HuH-7.5 (cell line): ENCODE measurements at regions not wholly inside any gene's neighbourhood (a gene's known extent, or its start where the extent isn't known, plus 50 kb on each side); places are given as distances from the start of the nearest gene placed in this dataset.
"Not testable (repeated sequence)": the region's sequence is repeated elsewhere in the genome, so short reads cannot be mapped to it uniquely, and the experiment has no call there.

Experiments used
- DNase-seq: peaks from one replicate; pipeline ENCODE4 v3.0.0; 2011; ENCODE audit warnings: low spot score

DNA sequence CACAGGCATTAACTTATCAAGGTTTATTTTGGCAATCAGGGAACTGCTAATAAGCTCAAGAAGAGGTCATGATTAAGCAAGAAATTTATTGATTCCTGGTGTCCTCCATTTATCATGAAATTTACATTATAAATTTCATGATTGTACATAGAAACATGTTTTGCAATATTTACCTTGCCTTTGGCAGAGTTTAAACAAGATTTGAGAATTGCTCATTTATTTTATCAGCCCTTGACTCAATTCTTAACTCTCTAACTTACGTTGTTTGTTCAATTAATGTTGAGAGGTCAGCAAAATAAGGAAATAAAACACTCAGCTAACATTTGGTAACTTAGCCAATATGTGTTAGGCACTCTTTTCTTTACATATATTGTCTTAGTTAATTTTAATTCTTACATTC lies 286.6 kb downstream of the SLC7A11 start:
- no peak for DNase-seq

DNA sequence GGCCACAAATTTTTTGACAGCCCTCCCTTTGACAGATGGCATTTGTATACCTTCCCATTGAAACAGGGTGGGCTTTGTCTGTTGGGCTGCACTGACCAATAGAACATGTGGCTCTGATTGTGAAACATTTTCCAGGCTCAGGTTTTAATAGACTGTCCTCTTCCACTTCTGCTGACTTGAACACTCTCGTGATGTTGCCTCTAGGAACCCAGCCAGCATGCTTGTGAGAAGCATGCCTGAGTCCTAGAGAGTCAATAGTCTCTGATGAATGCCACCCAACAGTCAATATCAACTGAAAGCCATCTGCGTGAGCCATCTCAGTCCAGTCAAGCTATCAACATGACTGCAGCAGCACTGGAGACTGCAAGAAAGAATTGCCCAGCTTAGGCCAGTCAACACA lies 290.0 kb downstream of the SLC7A11 start:
- no peak for DNase-seq

DNA sequence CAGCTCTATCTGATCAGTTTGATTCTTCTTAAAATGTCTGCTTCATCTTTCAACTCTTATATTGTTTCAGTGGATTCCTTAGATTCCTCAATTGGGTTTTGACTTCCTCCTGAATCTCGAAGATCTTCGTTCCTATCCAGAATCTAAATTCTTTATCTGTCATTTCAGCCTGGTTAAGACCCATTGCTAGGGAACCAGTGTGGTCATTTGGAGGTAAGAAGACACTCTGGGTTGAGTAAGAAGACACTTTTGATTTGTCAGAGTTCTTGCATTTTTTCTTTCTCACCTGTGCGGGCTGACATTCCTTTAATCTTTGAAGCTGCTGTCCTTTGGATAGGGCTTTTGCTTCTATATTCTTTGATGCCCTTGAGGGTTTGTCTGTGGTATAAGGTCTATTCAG lies 291.9 kb downstream of the SLC7A11 start:
- no peak for DNase-seq

DNA sequence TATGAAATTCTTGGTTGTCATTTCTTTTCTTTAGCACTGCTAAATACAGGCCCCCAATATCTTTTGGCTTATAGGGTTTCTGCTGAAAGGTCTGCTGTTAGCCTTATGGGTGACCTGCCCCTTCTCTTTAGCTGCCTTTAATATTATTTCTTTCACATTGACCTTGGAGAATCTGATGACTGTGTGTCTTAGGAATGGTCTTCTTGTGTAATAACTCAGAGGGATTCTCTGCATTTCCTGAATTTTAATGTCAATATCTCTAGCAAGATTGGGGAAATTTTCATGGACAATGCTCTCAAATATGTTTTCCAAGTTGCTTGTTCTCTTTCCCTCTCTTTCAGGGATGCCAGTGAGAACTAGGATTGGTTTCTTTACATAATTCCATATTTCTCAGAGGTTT lies 292.4 kb downstream of the SLC7A11 start:
- no peak for DNase-seq

DNA sequence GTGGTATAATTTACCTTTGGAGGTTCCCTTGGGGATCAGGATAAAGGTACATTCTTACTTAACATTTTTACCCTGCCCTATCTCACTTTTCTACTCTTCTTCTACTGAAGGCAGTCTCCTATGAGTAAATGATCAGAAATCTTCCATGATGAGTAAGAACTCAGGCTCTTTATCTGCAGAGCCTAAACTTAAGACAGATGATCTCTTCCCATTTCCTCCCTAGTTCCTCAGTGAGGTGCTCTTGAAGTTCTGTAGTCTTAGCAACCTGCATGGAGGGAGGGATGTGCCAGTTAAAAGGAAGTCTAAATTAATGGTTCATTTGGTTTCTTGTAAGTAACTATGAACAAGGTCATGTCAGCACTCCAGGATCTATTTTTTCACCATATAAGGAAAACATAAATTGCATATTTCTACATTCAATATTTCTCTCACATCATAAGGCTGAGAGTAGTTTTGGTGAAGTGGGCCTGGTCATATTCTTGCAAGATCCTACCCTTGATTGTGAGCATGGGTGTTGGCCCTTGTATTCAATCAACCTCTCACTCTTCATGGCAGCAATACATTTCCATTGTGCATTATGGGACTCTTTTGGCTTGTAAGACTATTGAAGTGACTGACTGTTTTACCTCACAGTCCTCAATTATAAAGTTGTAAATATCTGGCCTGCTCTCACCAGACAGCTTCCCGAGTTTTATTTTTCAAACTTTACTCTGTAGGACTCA lies 295.5 kb downstream of the SLC7A11 start:
- DNase-seq, result no peak

DNA sequence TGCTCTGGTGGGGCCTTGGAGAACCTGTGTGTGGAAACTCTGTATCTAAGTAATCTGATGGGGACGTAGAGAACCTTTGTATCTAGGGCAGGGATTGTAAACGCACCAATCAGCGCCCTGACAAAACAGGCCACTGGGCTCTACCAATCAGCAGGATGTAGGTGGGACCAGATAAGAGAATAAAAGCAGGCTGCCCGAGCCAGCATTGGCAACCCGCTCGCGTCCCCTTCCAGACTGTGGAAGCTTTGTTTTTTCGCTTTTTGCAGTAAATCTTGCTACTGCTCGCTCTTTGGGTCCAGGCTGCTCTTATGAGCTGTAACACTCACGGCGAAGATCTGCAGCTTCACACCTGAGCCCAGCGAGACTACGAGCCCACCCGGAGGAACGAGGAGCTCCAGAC lies 299.3 kb downstream of the SLC7A11 start:
- DNase-seq, result not testable (repeated sequence)

DNA sequence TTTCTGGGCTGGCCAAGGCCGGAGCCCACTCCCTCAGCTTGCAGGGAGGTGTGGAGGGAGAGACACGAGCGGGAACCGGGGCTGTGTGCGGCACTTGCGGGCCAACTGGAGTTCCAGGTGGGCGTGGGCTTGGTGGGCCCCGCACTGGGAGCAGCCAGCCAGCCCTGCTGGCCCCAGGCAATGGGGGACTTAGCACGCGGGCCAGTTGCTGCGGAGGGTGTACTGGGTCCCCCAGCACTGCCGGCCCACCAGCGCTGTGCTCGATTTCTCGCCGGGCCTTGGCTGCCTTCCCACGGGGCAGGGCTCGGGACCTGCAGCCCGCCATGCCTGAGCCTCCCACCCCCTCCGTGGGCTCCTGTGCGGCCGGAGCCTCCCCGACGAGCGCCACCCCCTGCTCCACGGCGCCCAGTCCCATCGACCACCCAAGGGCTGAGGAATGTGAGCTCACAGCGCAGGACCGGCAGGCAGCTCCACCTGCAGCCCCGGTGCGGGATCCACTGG lies 300.1 kb downstream of the SLC7A11 start:
- not testable (repeated sequence) for DNase-seq

DNA sequence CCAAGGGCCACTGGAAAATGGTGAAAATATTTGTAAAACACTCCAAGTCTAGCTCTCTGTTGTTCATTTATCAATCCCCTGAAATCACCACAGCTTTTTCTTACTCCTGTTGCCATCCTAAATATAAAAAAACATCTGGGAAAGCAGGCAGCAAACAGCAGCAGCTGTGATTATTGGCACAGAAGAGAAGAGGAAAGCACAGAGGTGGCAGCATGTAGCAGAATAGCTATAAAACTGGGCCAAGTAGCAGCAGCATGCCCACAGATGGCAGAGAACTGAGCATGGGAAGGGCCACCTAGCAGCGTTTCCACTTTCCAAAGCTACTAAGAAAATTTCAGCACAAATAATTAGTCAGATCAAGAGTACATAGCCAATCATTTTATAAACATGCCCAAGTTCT lies 307.2 kb downstream of the SLC7A11 start:
- DNase-seq, result no peak

DNA sequence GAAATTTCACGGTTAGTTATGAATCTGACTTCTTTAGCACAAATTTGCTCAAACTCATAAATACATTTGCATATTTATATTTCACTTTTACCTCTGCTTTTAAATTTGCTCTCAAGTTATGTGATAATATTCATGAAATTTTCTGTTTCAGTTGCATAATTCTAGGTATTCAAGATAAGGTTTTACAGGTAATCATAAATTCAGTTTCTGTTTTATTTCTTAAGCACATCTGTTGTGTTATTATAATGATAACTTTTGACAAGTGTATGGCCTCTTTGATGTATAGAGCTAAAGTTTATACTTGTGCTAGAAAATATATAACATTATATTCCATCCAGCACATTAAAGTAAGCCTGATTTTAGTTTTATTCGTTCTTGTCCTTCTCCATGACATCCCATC lies 308.1 kb downstream of the SLC7A11 start:
- no peak for DNase-seq

DNA sequence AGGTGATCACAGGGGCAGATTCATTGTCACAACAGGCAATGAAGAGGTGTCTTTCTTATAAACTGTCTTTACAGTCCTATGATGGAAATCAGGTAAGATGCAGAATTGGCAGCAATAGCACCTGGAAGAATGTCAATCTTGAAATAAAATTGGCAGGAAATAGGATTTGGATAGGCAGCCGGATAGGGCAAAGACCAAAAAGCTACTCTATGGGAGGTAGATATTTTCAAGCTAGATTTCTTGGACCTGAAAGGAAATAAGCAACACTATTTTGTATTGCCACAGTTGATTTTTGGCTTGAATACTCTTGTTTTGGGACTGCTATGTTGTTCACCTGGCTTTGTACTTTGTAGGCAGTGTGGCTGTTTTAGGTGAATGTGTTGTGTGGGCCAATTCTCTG lies 314.2 kb downstream of the SLC7A11 start:
- no peak for DNase-seq

DNA sequence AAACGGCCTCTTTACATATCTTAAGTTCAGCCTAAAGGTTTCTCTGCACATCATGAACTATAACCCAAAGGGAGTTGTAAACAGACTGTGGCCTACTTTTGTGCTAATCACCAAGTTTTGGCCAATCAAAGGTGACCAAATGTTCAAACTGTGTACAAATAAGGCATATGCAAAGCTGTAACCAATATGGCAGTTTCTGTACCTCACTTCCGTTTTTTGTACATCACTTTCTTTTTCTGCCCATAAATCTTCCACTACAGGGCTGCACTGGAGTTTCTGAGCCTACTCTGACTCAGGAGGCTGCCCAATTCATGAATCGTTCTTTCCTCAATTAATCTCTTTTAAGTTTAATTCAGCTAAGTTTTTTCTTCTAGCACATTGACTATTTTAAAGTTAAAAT lies 318.7 kb downstream of the SLC7A11 start:
- no peak for DNase-seq

DNA sequence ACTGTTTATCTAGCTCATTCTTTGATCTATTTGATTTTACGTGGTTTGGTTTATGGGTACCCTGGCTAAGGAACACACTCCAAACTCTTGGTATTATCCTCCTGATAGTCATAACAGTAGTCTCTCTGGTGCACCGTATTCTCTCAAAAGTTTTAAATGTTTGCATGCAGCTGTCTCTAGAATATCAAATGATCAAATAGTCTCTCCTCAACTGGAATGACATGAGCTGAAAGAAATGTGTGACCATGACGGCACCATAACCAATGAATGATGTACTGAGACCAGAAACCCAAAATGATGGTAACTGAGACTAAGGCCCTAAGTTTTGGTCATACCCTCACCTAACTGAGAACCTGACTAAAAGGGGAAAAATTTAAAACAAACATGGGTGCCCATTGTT lies 319.4 kb downstream of the SLC7A11 start:
- DNase-seq, result no peak

DNA sequence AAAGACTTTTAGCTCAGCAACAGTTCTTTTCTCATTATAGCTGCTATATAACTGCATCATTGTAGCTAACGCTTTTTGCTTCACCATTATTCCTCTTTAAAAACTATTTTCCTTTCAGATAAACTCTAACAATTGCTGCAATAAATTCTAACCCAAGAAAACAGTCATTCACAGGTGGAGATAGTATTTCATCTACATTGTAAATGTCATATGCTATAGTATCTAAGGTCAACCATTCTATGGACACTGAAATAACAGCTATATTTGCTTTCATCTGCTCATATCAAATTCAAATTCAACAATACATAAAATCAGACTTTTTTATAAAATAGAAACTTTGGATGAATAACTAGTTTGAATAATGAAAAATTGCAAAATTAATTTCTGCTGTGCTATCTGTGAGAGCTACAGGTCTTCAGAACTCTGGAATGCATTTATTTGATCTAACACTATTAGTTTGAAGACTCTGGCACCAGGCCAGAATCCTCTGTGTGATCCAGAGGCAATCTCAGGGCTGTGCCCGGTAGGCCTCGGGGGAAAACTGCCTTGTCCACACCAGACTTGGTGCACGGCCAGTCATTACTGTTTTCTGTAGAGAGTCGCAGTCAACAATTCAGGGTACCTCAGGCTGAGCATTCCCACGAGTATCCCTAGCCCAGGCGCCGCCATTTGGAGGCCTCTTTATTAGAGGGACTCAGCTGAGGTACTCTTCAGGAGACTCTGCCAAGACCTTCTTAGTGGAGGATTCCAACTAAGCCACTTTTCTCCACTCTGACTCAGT lies 332.4 kb downstream of the SLC7A11 start:
- no peak for DNase-seq

DNA sequence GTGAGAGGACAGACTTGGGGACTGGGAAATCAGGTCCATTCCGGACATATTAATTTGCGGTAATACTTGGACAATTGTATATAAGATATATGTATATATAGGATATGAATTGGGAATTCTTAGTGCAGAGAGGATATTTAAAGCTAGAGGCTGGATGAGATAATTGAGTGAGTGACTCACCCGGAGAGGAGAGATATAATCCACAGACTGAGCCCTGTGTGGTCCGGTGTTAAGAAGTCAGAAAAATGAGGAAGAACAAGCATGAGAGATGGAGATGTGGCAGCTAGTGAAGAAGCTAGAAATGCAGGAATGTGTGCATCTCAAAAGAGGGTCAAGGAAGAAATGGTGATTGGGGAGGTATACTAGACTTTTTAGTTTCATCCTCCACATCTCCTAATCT lies 336.2 kb downstream of the SLC7A11 start:
- no peak for DNase-seq

DNA sequence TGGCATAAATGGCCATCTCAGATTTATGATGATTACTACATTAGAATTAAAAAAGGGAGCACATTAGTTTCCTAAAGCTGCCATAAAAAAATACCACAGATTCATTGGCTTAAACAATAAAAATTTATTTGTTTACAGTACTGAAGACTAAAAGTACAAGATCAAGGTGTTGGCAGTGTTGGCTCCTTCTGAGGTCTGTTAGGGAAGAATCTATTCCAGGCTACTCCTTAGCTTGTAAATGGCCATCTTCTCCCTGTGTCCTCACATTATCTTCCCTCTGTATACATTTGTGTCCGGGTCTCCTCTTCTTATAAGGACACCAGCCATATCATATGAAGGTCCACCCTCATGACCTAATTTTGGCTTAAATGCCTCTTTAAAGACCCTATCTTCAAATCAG lies 341.0 kb downstream of the SLC7A11 start:
- no peak for DNase-seq

DNA sequence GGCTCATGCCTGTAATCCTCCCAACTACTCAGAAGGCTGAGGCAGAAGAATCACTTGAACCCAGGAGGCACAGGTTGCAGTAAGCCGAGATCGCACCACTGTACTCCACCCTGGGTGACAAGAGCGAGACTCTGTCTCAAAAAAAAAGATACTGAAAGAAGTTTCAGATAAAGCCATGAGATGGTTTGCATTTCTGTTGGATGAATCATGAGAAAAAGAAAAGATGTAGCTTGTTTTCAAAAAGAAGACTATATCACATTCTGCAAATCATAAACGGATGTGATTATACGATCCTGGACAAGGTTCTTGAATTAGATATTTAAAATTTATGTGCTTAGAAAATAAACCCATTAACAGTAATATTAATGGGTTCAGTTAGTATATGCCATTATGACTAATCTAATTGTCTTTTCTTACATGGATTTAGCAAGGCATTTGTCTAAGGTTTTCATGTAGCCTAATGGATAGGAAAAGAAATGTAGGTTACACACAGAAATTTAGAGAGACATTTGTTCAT lies 345.9 kb downstream of the SLC7A11 start:
- DNase-seq, result no peak

DNA sequence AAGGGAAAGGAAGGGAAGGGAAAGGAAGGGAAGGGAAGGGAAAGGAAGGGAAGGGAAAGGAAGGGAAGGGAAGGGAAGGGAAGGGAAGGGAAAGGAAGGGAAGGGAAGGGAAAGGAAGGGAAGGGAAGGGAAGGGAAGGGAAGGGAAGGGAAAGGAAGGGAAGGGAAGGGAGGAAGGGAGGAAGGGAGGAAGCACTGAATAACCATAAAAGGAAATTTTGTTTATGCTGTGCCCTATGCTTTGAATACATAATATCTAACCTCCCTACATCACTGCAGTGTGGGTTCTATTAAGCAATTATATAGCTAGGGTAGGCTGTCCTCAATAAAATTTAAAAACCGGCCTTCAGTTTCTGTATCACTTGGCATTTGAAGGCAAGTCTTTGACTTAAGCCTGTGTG lies 346.6 kb downstream of the SLC7A11 start:
- not testable (repeated sequence) for DNase-seq

DNA sequence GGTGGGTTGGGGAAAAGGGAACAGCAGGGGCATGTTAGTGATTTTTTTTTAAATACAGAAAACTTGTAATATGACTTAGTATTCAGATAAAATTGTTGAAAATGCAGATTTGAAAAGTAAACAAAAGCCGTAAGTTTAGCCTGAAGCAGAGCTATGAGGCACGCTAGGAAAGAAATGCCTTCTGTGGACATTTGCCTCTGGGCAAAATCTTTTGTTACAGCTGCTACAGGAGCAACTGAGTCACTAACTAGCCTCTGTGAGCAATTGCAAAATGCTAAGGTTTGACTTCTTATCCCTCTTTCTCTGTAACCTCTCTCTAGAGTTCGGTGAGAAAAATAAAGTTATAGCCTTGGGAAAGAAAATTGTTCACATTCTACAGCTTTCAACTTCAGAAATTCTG lies 350.0 kb downstream of the SLC7A11 start:
- DNase-seq, result no peak

DNA sequence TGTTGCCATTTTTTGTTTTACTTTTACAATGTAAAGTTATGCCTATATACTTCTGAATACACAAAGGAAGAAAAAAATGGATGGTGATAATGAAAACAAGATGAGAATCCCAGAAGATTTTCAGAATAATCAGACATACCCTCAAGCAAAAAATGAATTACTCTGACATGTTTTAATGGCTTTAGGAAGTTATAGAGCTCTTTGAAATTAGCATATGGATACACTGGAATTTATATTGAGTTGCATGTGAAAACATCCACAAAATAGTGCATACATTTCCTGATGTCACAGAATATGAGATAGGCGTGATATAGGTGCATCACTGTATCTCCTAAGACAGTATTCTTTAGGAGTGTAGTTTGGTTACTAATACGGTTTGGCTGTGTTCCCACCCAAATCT lies 351.3 kb downstream of the SLC7A11 start:
- no peak for DNase-seq

DNA sequence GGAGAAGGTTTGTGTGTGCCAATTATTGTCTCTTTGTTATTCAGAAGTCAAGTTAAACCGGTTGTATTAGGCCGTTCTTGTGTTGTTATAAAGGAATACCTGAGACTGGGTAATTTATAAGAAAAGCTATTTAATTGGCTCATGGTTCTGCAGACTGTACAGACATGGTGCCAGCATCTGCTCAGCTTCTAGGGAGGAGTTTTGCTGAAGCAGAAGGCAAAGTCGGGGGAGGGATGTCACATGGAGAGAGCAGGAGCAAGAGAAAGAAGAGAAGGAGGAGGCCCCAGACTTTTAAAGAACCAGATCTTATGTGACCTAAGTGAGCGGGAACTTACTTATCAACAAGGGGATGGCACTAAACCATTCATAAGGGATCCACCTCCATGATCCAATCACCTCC lies 349.3 kb upstream of the PCDH18 start:
- DNase-seq, result no peak

DNA sequence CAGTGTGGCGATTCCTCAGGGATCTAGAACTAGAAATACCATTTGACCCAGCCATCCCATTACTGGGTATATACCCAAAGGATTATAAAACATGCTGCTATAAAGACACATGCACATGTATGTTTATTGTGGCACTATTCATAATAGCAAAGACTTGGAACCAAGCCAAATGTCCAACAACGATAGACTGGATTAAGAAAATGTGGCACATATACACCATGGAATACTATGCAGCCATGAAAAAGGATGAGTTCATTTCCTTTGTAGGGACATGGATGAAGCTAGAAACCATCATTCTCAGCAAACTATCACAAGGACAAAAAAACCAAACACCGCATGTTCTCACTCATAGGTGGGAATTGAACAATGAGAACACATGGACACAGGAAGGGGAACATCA lies 335.8 kb upstream of the PCDH18 start:
- DNase-seq, result not testable (repeated sequence)

DNA sequence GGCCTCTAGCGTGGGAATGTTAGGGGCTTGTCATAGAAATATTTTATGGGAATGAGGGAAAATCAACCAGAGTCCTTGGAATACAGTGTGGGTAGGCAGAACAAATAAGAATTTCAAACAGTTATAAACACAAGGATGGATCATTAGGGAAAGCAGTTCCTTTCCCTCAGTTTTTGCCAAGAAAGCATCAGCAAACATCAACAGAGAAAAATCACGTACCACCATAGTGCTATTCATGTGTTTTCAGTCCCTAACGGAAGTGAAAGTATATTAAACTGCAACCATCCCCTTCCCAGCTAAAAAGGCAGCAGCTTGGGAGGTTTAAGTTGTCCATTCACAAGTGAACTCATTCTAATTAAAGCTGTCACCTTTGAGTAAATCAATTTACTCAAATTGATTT lies 334.4 kb upstream of the PCDH18 start:
- DNase-seq, result no peak

DNA sequence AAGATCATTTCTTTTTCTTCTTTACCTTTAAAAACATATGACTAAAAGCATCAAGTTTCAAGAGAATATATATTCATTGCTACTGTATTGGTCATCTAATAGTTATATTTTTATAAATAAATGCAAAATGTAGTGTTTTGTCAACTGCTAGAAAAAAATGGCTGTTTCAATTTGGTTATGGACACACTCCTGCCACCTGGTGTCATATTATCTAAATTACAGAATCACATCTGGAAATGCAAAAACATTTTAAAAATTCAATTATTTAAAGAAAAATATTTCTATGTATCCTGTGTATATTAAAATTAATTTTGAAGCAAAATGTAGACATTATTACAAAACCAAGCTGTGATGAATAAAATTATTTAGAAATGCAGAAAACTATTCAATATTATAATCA lies 329.4 kb upstream of the PCDH18 start:
- no peak for DNase-seq
